ENCODE measurements at regions not wholly inside any gene's neighbourhood (a gene's known extent, or its start where the extent isn't known, plus 50 kb on each side); places are given as distances from the start of the nearest gene placed in this dataset.

DNA sequence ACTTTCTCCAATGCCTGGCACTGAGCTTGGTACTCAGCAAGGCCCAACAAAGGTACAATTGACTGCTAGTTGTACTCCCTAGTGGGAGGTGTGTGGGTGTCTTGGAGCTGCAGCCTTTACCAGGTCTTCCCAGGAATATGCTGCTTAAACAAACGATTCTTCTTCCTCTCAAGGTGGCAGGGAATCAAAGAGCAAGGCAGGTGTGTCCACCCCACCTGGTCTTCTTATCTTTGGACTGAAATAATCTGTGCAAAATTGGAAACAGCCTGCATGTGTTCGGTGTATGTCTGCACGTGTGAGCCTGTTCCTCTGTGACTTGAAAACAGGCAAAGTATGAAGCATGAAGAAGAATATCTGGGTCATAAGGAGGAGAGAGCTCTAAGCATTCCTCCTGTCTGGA, 235.3 kb downstream of the PTTG2 start:
- Histone ChIP-seq H3K27me3 (no peaks in the 10 kb centered on the region), H3K4me3 (no peak overlapping the region), H3K9me3 (peaks cover 0 to 4% (median 0%) of the 10 kb centered on the region in 4 donors), H3K36me3 (no peaks in the 10 kb centered on the region), H3K27ac (peak overlapping the region in 1 of 4 donors; percentile 61), H3K4me1 (peaks cover 0 to 6% (median 0%) of the 10 kb centered on the region in 4 donors)
- DNase-seq = no peak
- TF ChIP-seq CTCF (IDR thresholded peaks at IDR 0.05) (no peak), POLR2A (IDR thresholded peaks at IDR 0.05) (no peak)

GRCh38 chr4:38195911-38196310, 235.7 kb downstream of the PTTG2 start:
- peaks cover 0 to 4% (median 0%) of the 10 kb centered on the region in 4 donors for H3K9me3 ChIP-seq
- no peak for DNase-seq
- peaks cover 0 to 2% (median 0%) of the 10 kb centered on the region in 4 donors for H3K4me1 ChIP-seq
- H3K27me3 ChIP-seq = no peaks in the 10 kb centered on the region
- H3K36me3 ChIP-seq = no peaks in the 10 kb centered on the region
- TF ChIP-seq CTCF (IDR thresholded peaks at IDR 0.05) (no peak), POLR2A (IDR thresholded peaks at IDR 0.05) (no peak)
- peak overlapping the region in 1 of 4 donors; percentile 61 for H3K27ac ChIP-seq
- H3K4me3 ChIP-seq = no peak overlapping the region

DNA sequence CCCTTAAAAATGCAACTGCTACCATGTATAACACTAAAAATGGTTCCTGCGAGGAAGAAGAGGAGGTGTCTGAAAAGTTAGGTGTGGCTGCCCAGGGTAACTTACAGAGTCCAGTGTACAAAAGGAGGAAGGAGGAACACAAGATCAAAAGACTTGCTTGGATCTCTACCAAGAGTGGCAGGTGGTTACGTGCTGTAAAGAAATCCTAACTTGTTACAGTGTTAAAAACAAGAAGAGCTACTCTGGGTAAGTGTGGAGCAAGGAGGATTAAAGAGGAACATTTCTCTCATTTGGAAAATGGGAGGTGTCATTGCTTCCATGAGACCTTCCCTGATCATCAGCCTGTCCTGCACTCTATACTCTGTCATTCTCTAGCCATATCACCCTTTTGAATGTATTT, 242.0 kb downstream of the PTTG2 start:
- H3K27me3 ChIP-seq = no peaks in the 10 kb centered on the region
- peak overlapping the region in 1 of 4 donors; percentile 11 for H3K27ac ChIP-seq
- no peak for TF ChIP-seq POLR2A (IDR thresholded peaks at IDR 0.05)
- no peak for TF ChIP-seq CTCF (IDR thresholded peaks at IDR 0.05)
- no peaks in the 10 kb centered on the region for H3K4me1 ChIP-seq
- no peaks in the 10 kb centered on the region for H3K9me3 ChIP-seq
- H3K36me3 ChIP-seq = no peaks in the 10 kb centered on the region
- DNase-seq = no peak
- no peak overlapping the region for H3K4me3 ChIP-seq

DNA sequence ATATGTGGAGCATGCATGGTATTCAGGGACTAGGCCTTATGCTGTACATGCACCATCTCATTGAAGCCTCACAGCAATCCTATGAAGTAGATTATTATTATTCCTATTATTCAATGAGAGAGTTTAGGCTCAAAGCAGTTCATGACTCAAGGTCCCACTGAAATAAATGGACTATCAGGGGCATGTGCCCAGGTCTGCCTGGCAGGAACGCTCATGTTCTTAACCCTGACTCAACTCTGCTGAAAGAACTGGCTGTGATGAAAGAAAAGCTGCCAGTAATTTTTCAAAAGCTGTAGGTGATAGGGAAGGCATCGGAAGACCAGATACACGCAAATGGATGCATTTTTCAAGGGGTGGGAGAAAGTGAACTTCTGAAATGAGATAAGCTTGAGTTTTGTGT, 243.4 kb downstream of the PTTG2 start:
- H3K9me3 ChIP-seq = no peaks in the 10 kb centered on the region
- no peaks in the 10 kb centered on the region for H3K27me3 ChIP-seq
- no peaks in the 10 kb centered on the region for H3K4me1 ChIP-seq
- H3K4me3 ChIP-seq = no peak overlapping the region
- H3K36me3 ChIP-seq = no peaks in the 10 kb centered on the region
- TF ChIP-seq CTCF (IDR thresholded peaks at IDR 0.05) (no peak), POLR2A (IDR thresholded peaks at IDR 0.05) (no peak)
- H3K27ac ChIP-seq = no peak overlapping the region
- no peak for DNase-seq

DNA sequence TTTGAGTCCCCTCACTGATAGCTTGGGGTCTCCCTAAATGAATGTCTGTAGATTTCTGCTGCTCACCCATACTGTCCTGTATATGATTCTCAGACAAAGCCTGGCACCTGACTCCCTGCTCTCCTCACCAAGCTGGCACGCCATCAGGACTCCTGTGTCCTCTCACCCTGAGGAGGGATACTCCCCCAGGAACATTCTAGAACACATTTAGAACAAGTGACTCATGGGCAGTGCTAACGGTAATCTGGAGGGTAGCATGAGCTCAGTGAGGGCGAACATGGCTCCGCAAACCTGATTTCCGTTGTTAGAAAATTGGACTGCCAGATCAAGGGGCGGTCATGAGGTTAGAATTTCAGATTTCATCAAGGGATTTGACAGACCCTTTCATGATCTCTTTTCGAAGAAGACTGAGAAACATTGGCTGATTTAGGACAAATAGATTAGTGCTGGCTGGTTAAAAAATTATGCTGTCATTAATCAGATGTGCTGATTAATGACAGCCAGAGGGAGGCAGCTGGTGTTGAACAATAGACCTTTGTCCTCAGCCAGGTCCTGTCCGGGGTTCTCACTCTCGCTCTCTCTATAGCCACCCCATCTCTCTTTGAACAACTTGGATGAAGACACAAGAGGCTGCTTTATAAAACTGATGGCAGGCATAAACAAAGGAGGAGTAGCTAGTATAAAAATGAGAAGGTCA, 244.3 kb downstream of the PTTG2 start:
- DNase-seq = no peak
- no peaks in the 10 kb centered on the region for H3K4me1 ChIP-seq
- H3K27ac ChIP-seq = no peak overlapping the region
- no peaks in the 10 kb centered on the region for H3K36me3 ChIP-seq
- H3K4me3 ChIP-seq = no peak overlapping the region
- H3K27me3 ChIP-seq = no peaks in the 10 kb centered on the region
- TF ChIP-seq CTCF (IDR thresholded peaks at IDR 0.05) (no peak), POLR2A (IDR thresholded peaks at IDR 0.05) (no peak)
- no peaks in the 10 kb centered on the region for H3K9me3 ChIP-seq

Data from Peyer's patch (tissue), 4 donors.